ENCODE measurements at regions not wholly inside any gene's neighbourhood (a gene's known extent, or its start where the extent isn't known, plus 50 kb on each side); places are given as distances from the start of the nearest gene placed in this dataset.

DNA sequence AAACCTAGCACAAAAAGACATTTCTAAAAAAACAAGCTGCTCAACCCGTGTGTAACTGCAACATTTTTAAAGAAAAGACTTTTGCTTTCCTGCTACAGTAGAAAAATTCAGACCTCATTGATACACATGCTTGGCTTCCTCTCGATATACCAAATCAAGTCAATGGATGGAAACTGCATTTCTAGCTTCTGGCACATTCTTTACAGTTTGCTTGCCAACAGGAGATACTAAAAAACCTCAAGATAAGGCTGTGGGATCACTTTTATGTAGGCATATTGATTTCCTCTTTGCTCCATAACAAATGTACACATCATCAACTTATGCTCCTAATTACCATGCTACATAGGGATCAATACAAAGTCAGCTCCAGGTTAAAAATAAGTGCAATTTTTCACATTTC lies 178.4 kb downstream of the SIPA1L2 start:
- no peak for TF ChIP-seq ZNF274 (IDR thresholded peaks at IDR 0.05; ENCODE audit: low read depth, low read length)
- TF ChIP-seq YY1 (IDR thresholded peaks at IDR 0.05; ENCODE audit: insufficient read depth, insufficient read length), result no peak
